ENCODE measurements at regions not wholly inside any gene's neighbourhood (a gene's known extent, or its start where the extent isn't known, plus 50 kb on each side); places are given as distances from the start of the nearest gene placed in this dataset.
"Not testable (repeated sequence)": the region's sequence is repeated elsewhere in the genome, so short reads cannot be mapped to it uniquely, and the experiment has no call there.

GRCh38 chr20:4341804-4342485 lies 92.9 kb upstream of the ADRA1D start:
- DNase-seq (no peak), ATAC-seq (ENCODE audit: poor library complexity) (no peak)
- intact Hi-C loops (cut with DNase I): no loop called here

- no peak for ATAC-seq (ENCODE audit: poor library complexity)
- intact Hi-C loops (cut with DNase I): no loop called here
These were observed 86.6 kb upstream of the ADRA1D start for GRCh38 chr20:4335722-4336121.

GRCh38 chr20:4332121-4332860 lies 83.2 kb upstream of the ADRA1D start:
- intact Hi-C loops (cut with DNase I): no loop called here
- DNase-seq (no peak), ATAC-seq (ENCODE audit: poor library complexity) (no peak)

More at GRCh38 chr20:4335722-4336121, 86.6 kb upstream of the ADRA1D start:
- DNase-seq: no peak

GRCh38 chr20:4330011-4330410 lies 80.9 kb upstream of the ADRA1D start:
- intact Hi-C loops (cut with DNase I): no loop called here
- DNase-seq: no peak
- no peak for ATAC-seq (ENCODE audit: poor library complexity)

- DNase-seq: no peak
- no peak for ATAC-seq (ENCODE audit: poor library complexity)
- intact Hi-C loops (cut with DNase I): no loop called here
These were observed 80.1 kb upstream of the ADRA1D start for GRCh38 chr20:4329232-4329631.

GRCh38 chr20:4328541-4328940 lies 79.5 kb upstream of the ADRA1D start:
- intact Hi-C loops (cut with DNase I): no loop called here
- DNase-seq (no peak), ATAC-seq (ENCODE audit: poor library complexity) (no peak)

- DNase-seq: no peak
- no peak for ATAC-seq (ENCODE audit: poor library complexity)
- intact Hi-C loops (cut with DNase I): no loop called here
These were observed 78.9 kb upstream of the ADRA1D start for GRCh38 chr20:4327956-4328355.

GRCh38 chr20:4326195-4327065 lies 77.3 kb upstream of the ADRA1D start:
- intact Hi-C loops (cut with DNase I): no loop called here
- no peak for ATAC-seq (ENCODE audit: poor library complexity)
- no peak for DNase-seq

GRCh38 chr20:4325548-4326187 lies 76.6 kb upstream of the ADRA1D start:
- no peak for ATAC-seq (ENCODE audit: poor library complexity)
- peak; percentile 49 for DNase-seq
- intact Hi-C loops (cut with DNase I): no loop called here

- intact Hi-C loops (cut with DNase I): no loop called here
- ATAC-seq (ENCODE audit: poor library complexity) (no peak), DNase-seq (no peak)
These were observed 75.6 kb upstream of the ADRA1D start for GRCh38 chr20:4324611-4325243.

GRCh38 chr20:4322499-4322898 lies 73.4 kb upstream of the ADRA1D start:
- ATAC-seq (ENCODE audit: poor library complexity) (no peak), DNase-seq (no peak)
- intact Hi-C loops (cut with DNase I): no loop called here

GRCh38 chr20:4320291-4320690 lies 71.2 kb upstream of the ADRA1D start:
- no peak for DNase-seq
- intact Hi-C loops (cut with DNase I): no loop called here
- no peak for ATAC-seq (ENCODE audit: poor library complexity)

GRCh38 chr20:4318891-4319290 lies 69.8 kb upstream of the ADRA1D start:
- DNase-seq: no peak
- intact Hi-C loops (cut with DNase I): no loop called here
- ATAC-seq (ENCODE audit: poor library complexity): no peak

GRCh38 chr20:4310616-4311015 lies 61.5 kb upstream of the ADRA1D start:
- intact Hi-C loops (cut with DNase I); ATAC-seq (ENCODE audit: poor library complexity); DNase-seq: not testable (repeated sequence)

- no peak for DNase-seq
- no peak for ATAC-seq (ENCODE audit: poor library complexity)
- intact Hi-C loops (cut with DNase I): no loop called here
These were observed 57.1 kb upstream of the ADRA1D start for GRCh38 chr20:4306206-4306605.

- intact Hi-C loops (cut with DNase I): no loop called here
- no peak for ATAC-seq (ENCODE audit: poor library complexity)
- DNase-seq: no peak
These were observed 56.0 kb upstream of the ADRA1D start for GRCh38 chr20:4305091-4305490.

- ATAC-seq (ENCODE audit: poor library complexity) (no peak), DNase-seq (no peak)
- intact Hi-C loops (cut with DNase I): no loop called here
These were observed 55.5 kb upstream of the ADRA1D start for GRCh38 chr20:4304601-4305000.

- intact Hi-C loops (cut with DNase I): no loop called here
- ATAC-seq (ENCODE audit: poor library complexity) (no peak), DNase-seq (no peak)
These were observed 54.0 kb upstream of the ADRA1D start for GRCh38 chr20:4303136-4303535.

GRCh38 chr20:4300921-4301320 lies 51.8 kb upstream of the ADRA1D start:
- ATAC-seq (ENCODE audit: poor library complexity): no peak
- intact Hi-C loops (cut with DNase I): no loop called here

More at GRCh38 chr20:4300921-4301320, 51.8 kb upstream of the ADRA1D start:
- DNase-seq: no peak
